ENCODE measurements at regions not wholly inside any gene's neighbourhood (a gene's known extent, or its start where the extent isn't known, plus 50 kb on each side); places are given as distances from the start of the nearest gene placed in this dataset.

DNA sequence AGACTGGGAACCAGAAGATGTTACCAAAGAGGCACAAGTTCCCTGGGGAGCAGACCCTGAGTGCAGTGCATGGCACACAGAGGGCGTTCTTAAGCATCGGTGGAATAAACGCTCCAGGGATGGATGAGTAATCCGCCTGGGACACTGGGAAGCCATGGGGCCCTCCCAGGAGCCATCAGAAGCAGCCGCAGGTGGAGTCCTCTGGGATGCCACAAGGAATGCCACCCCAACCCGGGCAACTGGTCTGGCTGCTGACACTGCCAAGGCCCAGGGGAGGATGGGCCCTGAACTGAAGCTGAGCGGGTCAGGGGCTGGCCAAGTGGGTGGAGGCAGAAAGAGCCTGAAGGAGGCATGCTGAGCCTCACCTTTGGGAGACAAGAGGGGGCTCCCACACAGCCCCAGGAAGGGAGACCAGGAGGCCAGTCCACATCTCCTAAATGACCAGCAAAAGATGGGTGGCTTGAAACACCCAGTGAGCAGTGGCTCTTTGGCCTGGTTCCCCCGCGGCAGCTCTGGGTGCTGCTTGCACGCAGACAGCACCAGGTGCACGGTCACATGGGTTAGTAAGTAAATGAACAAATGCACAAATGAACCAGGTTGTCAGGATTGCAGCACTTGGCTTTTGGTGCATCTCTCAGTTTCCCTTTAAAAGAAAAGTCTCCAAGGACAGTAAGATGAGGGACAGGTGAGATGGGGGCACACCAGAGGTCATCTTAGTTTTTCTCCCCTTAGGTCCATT is 141.3 kb upstream of the ZMIZ1 start:
- H3K9me3 ChIP-seq (ENCODE audit: insufficient read depth, low read length), result no peaks in the 10 kb centered on the region
- TF ChIP-seq SUZ12 (IDR thresholded peaks at IDR 0.05; ENCODE audit: extremely low read depth, insufficient read depth, insufficient read length), result no peak
- no peak for TF ChIP-seq YY1 (IDR thresholded peaks at IDR 0.05; ENCODE audit: insufficient read depth, insufficient read length)
- TF ChIP-seq ZNF274 (IDR thresholded peaks at IDR 0.05; ENCODE audit: low read depth, low read length), result no peak
- H3K9ac ChIP-seq (ENCODE audit: insufficient read length, low read depth), result no peak overlapping the region
- no peak overlapping the region for H3K4me3 ChIP-seq (ENCODE audit: insufficient read length, low read depth)
- H3K36me3 ChIP-seq (ENCODE audit: insufficient read depth, insufficient read length, low read length), result no peaks in the 10 kb centered on the region
- H3K4me1 ChIP-seq (ENCODE audit: insufficient read depth, insufficient read length), result peaks cover 12% of the 10 kb centered on the region
- H3K27me3 ChIP-seq (ENCODE audit: insufficient read depth, insufficient read length), result no peaks in the 10 kb centered on the region
- no peak for DNase-seq (ENCODE audit: low read depth, low spot score)

GRCh38 chr10:78928330-78928729 is 140.4 kb upstream of the ZMIZ1 start:
- peaks cover 13% of the 10 kb centered on the region for H3K4me1 ChIP-seq (ENCODE audit: insufficient read depth, insufficient read length)

DNA sequence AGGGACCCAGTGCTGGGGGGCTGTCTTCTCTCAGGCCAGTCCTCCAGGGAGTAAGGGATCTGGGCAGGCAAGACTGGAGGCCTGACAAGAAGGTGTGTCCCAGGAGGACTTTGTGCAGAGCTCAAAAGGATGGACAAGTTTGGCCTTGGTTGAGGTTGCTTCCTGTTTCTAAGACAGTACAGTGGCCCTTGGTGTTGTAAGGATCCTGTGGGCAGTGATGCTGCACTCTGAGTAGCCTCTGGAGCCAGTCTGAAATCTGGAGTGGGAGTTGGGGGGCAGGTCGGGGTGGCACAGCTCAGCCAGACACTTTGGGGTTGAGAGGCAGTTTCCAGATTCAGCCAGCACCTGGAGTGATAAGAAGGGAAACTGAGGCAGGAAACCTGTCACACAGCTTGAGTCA is 139.2 kb upstream of the ZMIZ1 start:
- no peak overlapping the region for H3K4me3 ChIP-seq (ENCODE audit: insufficient read length, low read depth)
- H3K4me1 ChIP-seq (ENCODE audit: insufficient read depth, insufficient read length), result peaks cover 12% of the 10 kb centered on the region
- TF ChIP-seq ZNF274 (IDR thresholded peaks at IDR 0.05; ENCODE audit: low read depth, low read length), result no peak
- no peak for DNase-seq (ENCODE audit: low read depth, low spot score)
- H3K27me3 ChIP-seq (ENCODE audit: insufficient read depth, insufficient read length), result no peaks in the 10 kb centered on the region
- no peak overlapping the region for H3K9ac ChIP-seq (ENCODE audit: insufficient read length, low read depth)
- no peaks in the 10 kb centered on the region for H3K36me3 ChIP-seq (ENCODE audit: insufficient read depth, insufficient read length, low read length)
- no peaks in the 10 kb centered on the region for H3K9me3 ChIP-seq (ENCODE audit: insufficient read depth, low read length)

More at GRCh38 chr10:78928330-78928729, 140.4 kb upstream of the ZMIZ1 start:
- H3K4me3 ChIP-seq (ENCODE audit: insufficient read length, low read depth), result no peak overlapping the region
- no peaks in the 10 kb centered on the region for H3K9me3 ChIP-seq (ENCODE audit: insufficient read depth, low read length)
- no peak for DNase-seq (ENCODE audit: low read depth, low spot score)
- H3K9ac ChIP-seq (ENCODE audit: insufficient read length, low read depth), result no peak overlapping the region
- H3K27me3 ChIP-seq (ENCODE audit: insufficient read depth, insufficient read length), result no peaks in the 10 kb centered on the region
- H3K36me3 ChIP-seq (ENCODE audit: insufficient read depth, insufficient read length, low read length), result no peaks in the 10 kb centered on the region
- TF ChIP-seq ZNF274 (IDR thresholded peaks at IDR 0.05; ENCODE audit: low read depth, low read length), result no peak
- no peak for TF ChIP-seq YY1 (IDR thresholded peaks at IDR 0.05; ENCODE audit: insufficient read depth, insufficient read length)
- no peak for TF ChIP-seq SUZ12 (IDR thresholded peaks at IDR 0.05; ENCODE audit: extremely low read depth, insufficient read depth, insufficient read length)

DNA sequence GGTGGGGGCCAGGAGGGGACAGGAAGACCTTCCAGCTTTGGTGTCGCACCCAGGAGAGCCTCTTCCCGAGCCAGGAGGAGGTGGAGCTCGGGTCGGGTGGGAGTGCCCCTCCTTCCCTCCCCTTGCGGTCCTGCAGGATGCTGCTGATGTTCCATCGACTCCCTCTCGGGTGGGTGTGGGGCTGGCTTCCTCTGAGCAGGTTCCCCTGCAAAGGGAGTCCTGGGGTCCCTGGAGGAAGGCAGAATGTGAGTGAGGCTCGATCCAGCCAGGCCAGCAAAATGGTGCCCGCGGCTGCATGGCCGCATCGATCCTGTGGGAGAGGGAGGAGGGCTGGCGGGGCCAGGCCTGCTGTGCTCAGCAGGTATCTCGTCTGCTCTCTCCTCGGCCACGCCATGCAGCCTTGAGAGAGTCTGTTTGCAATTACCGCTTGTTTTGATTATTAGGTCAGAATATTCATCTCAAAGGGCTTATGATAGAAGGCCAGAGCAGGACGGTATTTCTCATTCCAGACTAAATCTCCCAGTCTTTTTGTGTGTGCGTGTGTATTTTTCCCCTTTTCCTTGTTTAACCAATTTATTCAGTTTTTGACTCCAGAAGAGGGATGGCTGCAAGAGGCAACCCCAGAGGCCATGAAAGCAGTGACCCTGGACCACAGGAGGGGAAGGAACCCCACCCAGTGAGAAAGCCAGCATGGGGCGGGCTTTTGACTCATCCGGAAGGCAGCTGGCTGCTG is 137.3 kb upstream of the ZMIZ1 start:
- Histone ChIP-seq H3K9ac (ENCODE audit: insufficient read length, low read depth) (no peak overlapping the region), H3K36me3 (ENCODE audit: insufficient read depth, insufficient read length, low read length) (no peaks in the 10 kb centered on the region), H3K27me3 (ENCODE audit: insufficient read depth, insufficient read length) (no peaks in the 10 kb centered on the region), H3K4me3 (ENCODE audit: insufficient read length, low read depth) (no peak overlapping the region), H3K9me3 (ENCODE audit: insufficient read depth, low read length) (no peaks in the 10 kb centered on the region), H3K4me1 (ENCODE audit: insufficient read depth, insufficient read length) (peaks cover 17% of the 10 kb centered on the region)
- no peak for TF ChIP-seq SUZ12 (IDR thresholded peaks at IDR 0.05; ENCODE audit: extremely low read depth, insufficient read depth, insufficient read length)
- TF ChIP-seq YY1 (IDR thresholded peaks at IDR 0.05; ENCODE audit: insufficient read depth, insufficient read length), result no peak
- no peak for TF ChIP-seq ZNF274 (IDR thresholded peaks at IDR 0.05; ENCODE audit: low read depth, low read length)
- no peak for DNase-seq (ENCODE audit: low read depth, low spot score)

DNA sequence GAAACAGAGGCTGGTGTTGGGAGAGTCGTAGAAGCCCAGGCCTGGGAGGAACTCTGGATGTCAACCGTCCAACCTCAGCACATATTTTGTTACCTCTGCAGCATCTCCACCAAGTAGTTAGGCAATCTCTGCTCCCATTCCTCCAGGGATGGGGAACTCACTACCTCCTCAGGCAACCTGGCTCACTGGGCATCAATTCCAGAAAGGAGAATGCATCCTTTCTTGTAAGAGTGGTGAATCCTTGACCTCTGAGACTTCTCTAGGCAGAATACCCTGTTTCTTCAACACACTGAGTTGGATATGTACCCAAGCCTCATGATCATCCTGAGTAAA is 136.7 kb upstream of the ZMIZ1 start:
- H3K27me3 ChIP-seq (ENCODE audit: insufficient read depth, insufficient read length), result no peaks in the 10 kb centered on the region
- H3K9me3 ChIP-seq (ENCODE audit: insufficient read depth, low read length), result no peaks in the 10 kb centered on the region
- peaks cover 17% of the 10 kb centered on the region for H3K4me1 ChIP-seq (ENCODE audit: insufficient read depth, insufficient read length)
- H3K9ac ChIP-seq (ENCODE audit: insufficient read length, low read depth), result no peak overlapping the region
- no peak for TF ChIP-seq SUZ12 (IDR thresholded peaks at IDR 0.05; ENCODE audit: extremely low read depth, insufficient read depth, insufficient read length)
- no peak for TF ChIP-seq ZNF274 (IDR thresholded peaks at IDR 0.05; ENCODE audit: low read depth, low read length)
- TF ChIP-seq YY1 (IDR thresholded peaks at IDR 0.05; ENCODE audit: insufficient read depth, insufficient read length), result no peak
- no peaks in the 10 kb centered on the region for H3K36me3 ChIP-seq (ENCODE audit: insufficient read depth, insufficient read length, low read length)
- H3K4me3 ChIP-seq (ENCODE audit: insufficient read length, low read depth), result no peak overlapping the region
- no peak for DNase-seq (ENCODE audit: low read depth, low spot score)

DNA sequence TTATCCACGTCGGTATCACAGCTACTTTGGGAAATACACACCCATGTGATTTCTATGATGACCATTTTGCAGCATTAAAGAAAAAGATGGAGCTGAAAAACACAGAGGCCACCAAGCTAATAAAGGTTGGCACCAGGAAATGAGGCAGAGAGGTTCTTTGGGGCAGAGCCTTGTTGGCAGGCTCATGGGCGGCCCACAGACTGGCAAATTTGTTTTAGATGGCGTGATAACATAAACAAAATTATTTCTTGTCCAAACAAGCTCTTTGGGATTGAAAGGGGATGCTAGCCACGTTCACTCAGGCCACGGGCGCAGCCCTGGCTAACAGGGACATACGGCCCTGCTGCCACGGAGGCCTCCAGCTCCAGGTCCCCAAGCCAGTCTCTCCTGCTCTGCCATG is 135.9 kb upstream of the ZMIZ1 start:
- Histone ChIP-seq H3K9ac (ENCODE audit: insufficient read length, low read depth) (no peak overlapping the region), H3K9me3 (ENCODE audit: insufficient read depth, low read length) (no peaks in the 10 kb centered on the region), H3K36me3 (ENCODE audit: insufficient read depth, insufficient read length, low read length) (no peaks in the 10 kb centered on the region), H3K27me3 (ENCODE audit: insufficient read depth, insufficient read length) (no peaks in the 10 kb centered on the region), H3K4me1 (ENCODE audit: insufficient read depth, insufficient read length) (peaks cover 18% of the 10 kb centered on the region), H3K4me3 (ENCODE audit: insufficient read length, low read depth) (no peak overlapping the region)
- TF ChIP-seq SUZ12 (IDR thresholded peaks at IDR 0.05; ENCODE audit: extremely low read depth, insufficient read depth, insufficient read length), result no peak
- no peak for DNase-seq (ENCODE audit: low read depth, low spot score)

DNA sequence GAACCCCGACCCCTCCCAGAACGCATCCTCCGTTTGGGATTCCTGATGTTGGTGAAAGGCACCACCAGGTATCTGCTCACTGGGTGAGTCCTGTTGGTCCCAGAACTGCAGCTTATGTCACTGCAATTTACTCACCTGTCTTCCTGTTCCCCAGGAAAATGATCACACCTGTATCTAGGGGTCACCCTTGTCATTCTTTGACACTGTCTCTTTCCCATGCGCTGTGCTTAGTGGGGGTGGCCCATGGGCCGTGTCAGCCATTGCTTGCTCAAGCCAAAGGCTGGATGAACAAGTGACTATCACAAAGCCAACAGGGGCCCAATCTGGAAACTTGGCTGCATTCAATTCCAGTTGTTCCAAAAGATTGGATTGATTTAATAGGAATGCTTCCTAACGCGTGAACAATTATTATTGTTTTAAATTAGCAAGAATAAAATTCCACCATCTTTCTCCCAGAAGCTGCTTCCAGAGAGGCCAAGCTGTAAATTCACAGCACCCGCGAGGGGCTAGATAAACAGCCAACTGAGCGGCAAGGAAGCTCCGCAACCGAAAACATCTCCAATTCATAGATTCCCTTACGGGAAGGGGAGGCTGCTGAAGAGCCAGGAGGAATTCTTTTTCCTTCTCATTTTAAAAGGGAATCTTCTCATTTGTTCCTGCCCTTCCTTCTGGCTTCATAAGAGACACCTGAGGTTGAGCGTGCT is 134.8 kb upstream of the ZMIZ1 start:
- Histone ChIP-seq H3K4me1 (ENCODE audit: insufficient read depth, insufficient read length) (peaks cover 21% of the 10 kb centered on the region), H3K9ac (ENCODE audit: insufficient read length, low read depth) (no peak overlapping the region), H3K36me3 (ENCODE audit: insufficient read depth, insufficient read length, low read length) (no peaks in the 10 kb centered on the region), H3K4me3 (ENCODE audit: insufficient read length, low read depth) (no peak overlapping the region), H3K27me3 (ENCODE audit: insufficient read depth, insufficient read length) (no peaks in the 10 kb centered on the region), H3K9me3 (ENCODE audit: insufficient read depth, low read length) (no peaks in the 10 kb centered on the region)
- TF ChIP-seq SUZ12 (IDR thresholded peaks at IDR 0.05; ENCODE audit: extremely low read depth, insufficient read depth, insufficient read length), result no peak
- TF ChIP-seq YY1 (IDR thresholded peaks at IDR 0.05; ENCODE audit: insufficient read depth, insufficient read length), result no peak
- no peak for TF ChIP-seq ZNF274 (IDR thresholded peaks at IDR 0.05; ENCODE audit: low read depth, low read length)
- DNase-seq (ENCODE audit: low read depth, low spot score), result no peak
